ENCODE measurements at regions not wholly inside any gene's neighbourhood (a gene's known extent, or its start where the extent isn't known, plus 50 kb on each side); places are given as distances from the start of the nearest gene placed in this dataset.
A peak's percentile ranks its signal among the peaks of the same experiment; 100 is the strongest.

- TF ChIP-seq ZNF274 (IDR thresholded peaks at IDR 0.05; ENCODE audit: low read depth, low read length) (no peak), YY1 (IDR thresholded peaks at IDR 0.05; ENCODE audit: insufficient read depth, insufficient read length) (no peak), SUZ12 (IDR thresholded peaks at IDR 0.05; ENCODE audit: extremely low read depth, insufficient read depth, insufficient read length) (no peak)
- Histone ChIP-seq H3K4me1 (ENCODE audit: insufficient read depth, insufficient read length) (no peaks in the 10 kb centered on the region), H3K9me3 (ENCODE audit: insufficient read depth, low read length) (no peaks in the 10 kb centered on the region), H3K9ac (ENCODE audit: insufficient read length, low read depth) (no peak overlapping the region), H3K4me3 (ENCODE audit: insufficient read length, low read depth) (no peak overlapping the region), H3K36me3 (ENCODE audit: insufficient read depth, insufficient read length, low read length) (no peaks in the 10 kb centered on the region), H3K27me3 (ENCODE audit: insufficient read depth, insufficient read length) (no peaks in the 10 kb centered on the region)
- DNase-seq (ENCODE audit: low read depth, low spot score), result peak; percentile 15
These were observed 67.9 kb upstream of the SLC4A4 start for GRCh38 chr4:71270901-71271300.

- Histone ChIP-seq H3K4me3 (ENCODE audit: insufficient read length, low read depth) (no peak overlapping the region), H3K9ac (ENCODE audit: insufficient read length, low read depth) (no peak overlapping the region), H3K36me3 (ENCODE audit: insufficient read depth, insufficient read length, low read length) (no peaks in the 10 kb centered on the region), H3K4me1 (ENCODE audit: insufficient read depth, insufficient read length) (no peaks in the 10 kb centered on the region), H3K27me3 (ENCODE audit: insufficient read depth, insufficient read length) (no peaks in the 10 kb centered on the region), H3K9me3 (ENCODE audit: insufficient read depth, low read length) (no peaks in the 10 kb centered on the region)
- TF ChIP-seq SUZ12 (IDR thresholded peaks at IDR 0.05; ENCODE audit: extremely low read depth, insufficient read depth, insufficient read length), result no peak
- no peak for TF ChIP-seq ZNF274 (IDR thresholded peaks at IDR 0.05; ENCODE audit: low read depth, low read length)
- TF ChIP-seq YY1 (IDR thresholded peaks at IDR 0.05; ENCODE audit: insufficient read depth, insufficient read length), result no peak
- no peak for DNase-seq (ENCODE audit: low read depth, low spot score)
These were observed 65.8 kb upstream of the SLC4A4 start for GRCh38 chr4:71272976-71273375.

DNA sequence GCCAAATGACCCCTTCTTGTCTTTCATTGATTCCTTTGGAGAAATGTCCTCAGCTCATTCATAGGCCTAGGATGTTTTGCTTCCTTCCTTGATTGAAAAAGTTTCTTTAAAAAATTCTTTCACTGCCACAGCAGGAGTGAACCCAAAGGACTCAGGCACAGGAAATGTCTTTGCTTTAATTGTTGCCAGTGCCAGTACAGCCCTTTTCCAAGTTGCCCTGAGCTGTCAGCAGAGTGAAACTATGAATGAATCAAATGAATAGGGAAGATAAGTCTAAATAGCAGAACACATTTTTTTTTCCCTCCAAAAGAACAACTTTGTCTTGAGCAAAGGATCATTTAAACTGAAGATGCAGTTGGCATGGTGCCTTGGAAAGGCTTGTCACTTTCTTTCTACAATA is 63.8 kb upstream of the SLC4A4 start:
- H3K27me3 ChIP-seq (ENCODE audit: insufficient read depth, insufficient read length), result no peaks in the 10 kb centered on the region
- H3K4me1 ChIP-seq (ENCODE audit: insufficient read depth, insufficient read length), result no peaks in the 10 kb centered on the region
- no peak for DNase-seq (ENCODE audit: low read depth, low spot score)
- H3K36me3 ChIP-seq (ENCODE audit: insufficient read depth, insufficient read length, low read length), result no peaks in the 10 kb centered on the region
- no peak overlapping the region for H3K9ac ChIP-seq (ENCODE audit: insufficient read length, low read depth)
- TF ChIP-seq ZNF274 (IDR thresholded peaks at IDR 0.05; ENCODE audit: low read depth, low read length) (no peak), SUZ12 (IDR thresholded peaks at IDR 0.05; ENCODE audit: extremely low read depth, insufficient read depth, insufficient read length) (no peak), YY1 (IDR thresholded peaks at IDR 0.05; ENCODE audit: insufficient read depth, insufficient read length) (no peak)
- H3K9me3 ChIP-seq (ENCODE audit: insufficient read depth, low read length), result no peaks in the 10 kb centered on the region
- H3K4me3 ChIP-seq (ENCODE audit: insufficient read length, low read depth), result no peak overlapping the region

DNA sequence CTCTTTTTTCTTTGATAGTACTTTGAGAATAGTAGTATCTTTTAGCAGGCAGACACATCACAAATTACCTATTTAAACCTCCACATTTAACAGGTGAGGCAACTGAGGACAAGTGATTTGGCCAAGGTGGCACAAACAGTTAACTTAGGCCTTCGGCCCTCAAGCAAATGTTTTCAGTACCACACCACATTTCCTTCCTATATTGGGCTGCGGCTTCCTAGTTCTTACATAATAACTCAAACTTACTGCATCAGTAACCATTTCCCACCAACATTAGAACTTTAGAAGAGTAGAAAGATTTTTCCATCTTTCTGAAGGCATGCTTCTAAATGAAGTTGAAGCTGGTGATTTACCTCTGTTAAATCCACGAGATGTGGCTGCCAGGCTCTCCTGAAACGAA is 63.2 kb upstream of the SLC4A4 start:
- no peak for DNase-seq (ENCODE audit: low read depth, low spot score)
- H3K4me3 ChIP-seq (ENCODE audit: insufficient read length, low read depth), result no peak overlapping the region
- no peaks in the 10 kb centered on the region for H3K36me3 ChIP-seq (ENCODE audit: insufficient read depth, insufficient read length, low read length)
- no peak overlapping the region for H3K9ac ChIP-seq (ENCODE audit: insufficient read length, low read depth)
- no peak for TF ChIP-seq YY1 (IDR thresholded peaks at IDR 0.05; ENCODE audit: insufficient read depth, insufficient read length)
- TF ChIP-seq SUZ12 (IDR thresholded peaks at IDR 0.05; ENCODE audit: extremely low read depth, insufficient read depth, insufficient read length), result no peak
- no peak for TF ChIP-seq ZNF274 (IDR thresholded peaks at IDR 0.05; ENCODE audit: low read depth, low read length)
- H3K4me1 ChIP-seq (ENCODE audit: insufficient read depth, insufficient read length), result no peaks in the 10 kb centered on the region
- H3K9me3 ChIP-seq (ENCODE audit: insufficient read depth, low read length), result no peaks in the 10 kb centered on the region
- no peaks in the 10 kb centered on the region for H3K27me3 ChIP-seq (ENCODE audit: insufficient read depth, insufficient read length)

DNA sequence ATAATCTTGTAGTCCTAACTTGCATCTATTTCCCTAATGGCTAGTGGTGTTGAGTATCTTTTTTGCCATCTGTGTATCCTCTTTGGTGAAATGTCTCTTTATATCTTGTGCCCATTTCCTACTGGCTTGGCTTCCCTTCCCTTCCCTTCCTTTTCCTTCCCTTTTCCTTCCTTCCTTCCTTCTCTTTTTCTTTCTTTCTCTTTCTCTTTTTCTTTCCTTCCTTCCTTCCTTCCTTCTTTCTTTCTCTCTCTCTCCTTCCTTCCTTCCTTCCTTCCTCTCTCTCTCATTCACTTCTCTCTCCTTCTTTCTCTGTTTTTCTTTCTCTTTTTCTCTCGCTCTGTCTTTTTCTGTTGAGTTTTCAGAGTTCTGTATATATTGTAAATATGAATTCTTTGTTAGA is 61.5 kb upstream of the SLC4A4 start:
- Histone ChIP-seq H3K9ac (ENCODE audit: insufficient read length, low read depth) (no peak overlapping the region), H3K4me1 (ENCODE audit: insufficient read depth, insufficient read length) (no peaks in the 10 kb centered on the region), H3K36me3 (ENCODE audit: insufficient read depth, insufficient read length, low read length) (no peaks in the 10 kb centered on the region), H3K9me3 (ENCODE audit: insufficient read depth, low read length) (no peaks in the 10 kb centered on the region), H3K27me3 (ENCODE audit: insufficient read depth, insufficient read length) (no peaks in the 10 kb centered on the region), H3K4me3 (ENCODE audit: insufficient read length, low read depth) (no peak overlapping the region)
- DNase-seq (ENCODE audit: low read depth, low spot score), result no peak
- TF ChIP-seq SUZ12 (IDR thresholded peaks at IDR 0.05; ENCODE audit: extremely low read depth, insufficient read depth, insufficient read length) (no peak), YY1 (IDR thresholded peaks at IDR 0.05; ENCODE audit: insufficient read depth, insufficient read length) (no peak), ZNF274 (IDR thresholded peaks at IDR 0.05; ENCODE audit: low read depth, low read length) (no peak)

GRCh38 chr4:71283642-71284257 is 55.1 kb upstream of the SLC4A4 start:
- DNase-seq (ENCODE audit: low read depth, low spot score), result no peak
- Histone ChIP-seq H3K4me1 (ENCODE audit: insufficient read depth, insufficient read length) (no peaks in the 10 kb centered on the region), H3K9me3 (ENCODE audit: insufficient read depth, low read length) (no peaks in the 10 kb centered on the region), H3K9ac (ENCODE audit: insufficient read length, low read depth) (no peak overlapping the region), H3K36me3 (ENCODE audit: insufficient read depth, insufficient read length, low read length) (no peaks in the 10 kb centered on the region), H3K27me3 (ENCODE audit: insufficient read depth, insufficient read length) (no peaks in the 10 kb centered on the region), H3K4me3 (ENCODE audit: insufficient read length, low read depth) (no peak overlapping the region)
- TF ChIP-seq SUZ12 (IDR thresholded peaks at IDR 0.05; ENCODE audit: extremely low read depth, insufficient read depth, insufficient read length), result no peak
- TF ChIP-seq YY1 (IDR thresholded peaks at IDR 0.05; ENCODE audit: insufficient read depth, insufficient read length), result no peak

DNA sequence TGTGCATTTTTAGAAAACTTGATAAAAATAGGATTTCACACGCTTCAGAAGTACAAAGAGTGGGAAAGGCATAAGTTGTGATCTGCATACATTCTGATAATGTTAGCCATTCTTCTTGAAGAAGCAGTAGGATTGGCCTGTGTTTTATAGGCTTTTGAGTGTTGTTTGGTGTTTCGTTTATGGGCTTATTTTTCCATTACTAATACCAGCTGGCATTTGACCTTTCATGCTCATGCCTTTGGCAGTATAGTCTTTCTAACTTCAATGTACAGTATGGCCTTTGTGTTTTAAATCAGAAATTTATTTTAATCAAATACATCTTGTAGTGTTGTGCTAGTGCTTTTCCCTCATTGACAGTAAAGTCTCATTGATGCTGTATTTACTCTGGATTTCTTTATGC is 51.5 kb upstream of the SLC4A4 start:
- H3K9me3 ChIP-seq (ENCODE audit: insufficient read depth, low read length), result no peaks in the 10 kb centered on the region
- no peaks in the 10 kb centered on the region for H3K36me3 ChIP-seq (ENCODE audit: insufficient read depth, insufficient read length, low read length)
- H3K4me1 ChIP-seq (ENCODE audit: insufficient read depth, insufficient read length), result no peaks in the 10 kb centered on the region
- no peaks in the 10 kb centered on the region for H3K27me3 ChIP-seq (ENCODE audit: insufficient read depth, insufficient read length)
- TF ChIP-seq SUZ12 (IDR thresholded peaks at IDR 0.05; ENCODE audit: extremely low read depth, insufficient read depth, insufficient read length) (no peak), YY1 (IDR thresholded peaks at IDR 0.05; ENCODE audit: insufficient read depth, insufficient read length) (no peak), ZNF274 (IDR thresholded peaks at IDR 0.05; ENCODE audit: low read depth, low read length) (no peak)
- DNase-seq (ENCODE audit: low read depth, low spot score), result no peak
- no peak overlapping the region for H3K9ac ChIP-seq (ENCODE audit: insufficient read length, low read depth)
- H3K4me3 ChIP-seq (ENCODE audit: insufficient read length, low read depth), result no peak overlapping the region

Measured in NT2/D1 (cell line).